ENCODE measurements at regions not wholly inside any gene's neighbourhood (a gene's known extent, or its start where the extent isn't known, plus 50 kb on each side); places are given as distances from the start of the nearest gene placed in this dataset.

GRCh38 chr1:178633056-178633455 is 92.0 kb upstream of the RALGPS2 start:
- Histone ChIP-seq H3K27ac (ENCODE audit: low read depth, low read length) (peak overlapping the region; percentile 90), H3K9me3 (ENCODE audit: insufficient read depth, low read depth, low read length) (no peaks in the 10 kb centered on the region), H4K20me1 (ENCODE audit: insufficient read depth, low read length) (no peaks in the 10 kb centered on the region), H3K36me3 (ENCODE audit: insufficient read depth, low read length) (no peaks in the 10 kb centered on the region), H3K27me3 (ENCODE audit: insufficient read depth, low read length) (no peaks in the 10 kb centered on the region), H3K9ac (ENCODE audit: low read length) (peak overlapping the region; percentile 68), H3K4me3 (ENCODE audit: insufficient read depth, low read depth, low read length) (peak overlapping the region; percentile 40), H2AFZ (ENCODE audit: low read depth, low read length) (peak overlapping the region; percentile 35), H3K79me2 (ENCODE audit: insufficient read depth, low read length) (no peaks in the 10 kb centered on the region), H3K4me1 (ENCODE audit: insufficient read depth, low read length) (peaks cover 31% of the 10 kb centered on the region), H3K4me2 (ENCODE audit: low read length) (peak overlapping the region; percentile 82)
- no peaks in the 10 kb centered on the region for H3K9me3 Mint-ChIP-seq (ENCODE audit: unreplicated experiment)
- no peaks in the 10 kb centered on the region for H3K36me3 Mint-ChIP-seq (ENCODE audit: low read depth, unreplicated experiment)
- DNase-seq (ENCODE audit: low read depth), result peak; percentile 98
- H3K4me3 Mint-ChIP-seq (ENCODE audit: unreplicated experiment), result no peak overlapping the region
- H3K27ac Mint-ChIP-seq (ENCODE audit: unreplicated experiment), result peak overlapping the region; percentile 64
- FAIRE-seq, result peak; percentile 85
- H3K27me3 Mint-ChIP-seq (ENCODE audit: low read depth, unreplicated experiment), result no peaks in the 10 kb centered on the region
- peaks cover 41% of the 10 kb centered on the region for H3K4me1 Mint-ChIP-seq (ENCODE audit: low read depth, unreplicated experiment)
- TF ChIP-seq, protein P1, sequence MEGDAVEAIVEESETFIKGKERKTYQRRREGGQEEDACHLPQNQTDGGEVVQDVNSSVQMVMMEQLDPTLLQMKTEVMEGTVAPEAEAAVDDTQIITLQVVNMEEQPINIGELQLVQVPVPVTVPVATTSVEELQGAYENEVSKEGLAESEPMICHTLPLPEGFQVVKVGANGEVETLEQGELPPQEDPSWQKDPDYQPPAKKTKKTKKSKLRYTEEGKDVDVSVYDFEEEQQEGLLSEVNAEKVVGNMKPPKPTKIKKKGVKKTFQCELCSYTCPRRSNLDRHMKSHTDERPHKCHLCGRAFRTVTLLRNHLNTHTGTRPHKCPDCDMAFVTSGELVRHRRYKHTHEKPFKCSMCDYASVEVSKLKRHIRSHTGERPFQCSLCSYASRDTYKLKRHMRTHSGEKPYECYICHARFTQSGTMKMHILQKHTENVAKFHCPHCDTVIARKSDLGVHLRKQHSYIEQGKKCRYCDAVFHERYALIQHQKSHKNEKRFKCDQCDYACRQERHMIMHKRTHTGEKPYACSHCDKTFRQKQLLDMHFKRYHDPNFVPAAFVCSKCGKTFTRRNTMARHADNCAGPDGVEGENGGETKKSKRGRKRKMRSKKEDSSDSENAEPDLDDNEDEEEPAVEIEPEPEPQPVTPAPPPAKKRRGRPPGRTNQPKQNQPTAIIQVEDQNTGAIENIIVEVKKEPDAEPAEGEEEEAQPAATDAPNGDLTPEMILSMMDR (IDR thresholded peaks at IDR 0.05; ENCODE audit: insufficient read depth, low read depth, low read length), result no peak
- no peak for TF ChIP-seq EZH2 (IDR thresholded peaks at IDR 0.05; ENCODE audit: insufficient read depth, low read length)

- TF ChIP-seq EZH2 (IDR thresholded peaks at IDR 0.05; ENCODE audit: insufficient read depth, low read length), result no peak
- TF ChIP-seq, protein P1 (IDR thresholded peaks at IDR 0.05; ENCODE audit: insufficient read depth, low read depth, low read length), result no peak
- H3K4me3 Mint-ChIP-seq (ENCODE audit: unreplicated experiment), result no peak overlapping the region
- no peak overlapping the region for H3K27ac ChIP-seq (ENCODE audit: low read depth, low read length)
Observed at GRCh38 chr1:178634445-178634844, 90.6 kb upstream of the RALGPS2 start.

DNA sequence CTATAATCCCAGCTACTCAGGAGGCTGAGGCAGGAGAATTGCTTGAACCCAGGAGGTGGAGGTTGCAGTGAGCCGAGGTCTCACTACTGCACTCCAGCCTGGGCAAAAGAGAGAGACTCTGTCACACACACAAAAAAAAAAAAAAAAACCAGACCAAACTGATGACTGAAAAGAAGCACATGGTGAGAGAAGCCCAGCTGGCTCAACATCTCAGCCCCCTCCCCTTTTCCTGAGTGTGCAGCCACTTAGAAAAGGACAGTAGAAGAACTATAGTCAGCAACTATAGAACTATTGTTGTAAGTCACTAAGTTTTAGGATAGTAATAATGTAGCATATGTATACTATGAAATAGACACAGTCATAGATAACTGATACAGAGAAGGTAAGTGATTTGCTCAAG is 87.2 kb upstream of the RALGPS2 start:
- H3K4me3 ChIP-seq (ENCODE audit: insufficient read depth, low read depth, low read length), result no peak overlapping the region
- H3K4me2 ChIP-seq (ENCODE audit: low read length), result no peak overlapping the region
- no peak overlapping the region for H3K9ac ChIP-seq (ENCODE audit: low read length)
- H3K27ac Mint-ChIP-seq (ENCODE audit: unreplicated experiment), result no peak overlapping the region
- DNase-seq (ENCODE audit: low read depth) (no peak), FAIRE-seq (no peak)
- H3K27me3 ChIP-seq (ENCODE audit: insufficient read depth, low read length), result no peaks in the 10 kb centered on the region
- no peak overlapping the region for H3K4me3 Mint-ChIP-seq (ENCODE audit: unreplicated experiment)
- no peaks in the 10 kb centered on the region for H3K36me3 ChIP-seq (ENCODE audit: insufficient read depth, low read length)
- no peak for TF ChIP-seq EZH2 (IDR thresholded peaks at IDR 0.05; ENCODE audit: insufficient read depth, low read length)
- TF ChIP-seq, protein P1 (IDR thresholded peaks at IDR 0.05; ENCODE audit: insufficient read depth, low read depth, low read length), result no peak
- H3K27me3 Mint-ChIP-seq (ENCODE audit: low read depth, unreplicated experiment), result no peaks in the 10 kb centered on the region
- no peaks in the 10 kb centered on the region for H3K9me3 ChIP-seq (ENCODE audit: insufficient read depth, low read depth, low read length)
- H3K9me3 Mint-ChIP-seq (ENCODE audit: unreplicated experiment), result no peaks in the 10 kb centered on the region
- H3K36me3 Mint-ChIP-seq (ENCODE audit: low read depth, unreplicated experiment), result no peaks in the 10 kb centered on the region
- H3K79me2 ChIP-seq (ENCODE audit: insufficient read depth, low read length), result no peaks in the 10 kb centered on the region
- no peaks in the 10 kb centered on the region for H4K20me1 ChIP-seq (ENCODE audit: insufficient read depth, low read length)
- peaks cover 7% of the 10 kb centered on the region for H3K4me1 ChIP-seq (ENCODE audit: insufficient read depth, low read length)
- H3K4me1 Mint-ChIP-seq (ENCODE audit: low read depth, unreplicated experiment), result peaks cover 18% of the 10 kb centered on the region
- no peak overlapping the region for H2AFZ ChIP-seq (ENCODE audit: low read depth, low read length)
- no peak overlapping the region for H3K27ac ChIP-seq (ENCODE audit: low read depth, low read length)

More at GRCh38 chr1:178634445-178634844, 90.6 kb upstream of the RALGPS2 start:
- DNase-seq (ENCODE audit: low read depth) (peak; percentile 53), FAIRE-seq (no peak)
- Histone ChIP-seq H3K79me2 (ENCODE audit: insufficient read depth, low read length) (no peaks in the 10 kb centered on the region), H3K36me3 (ENCODE audit: insufficient read depth, low read length) (no peaks in the 10 kb centered on the region), H2AFZ (ENCODE audit: low read depth, low read length) (no peak overlapping the region), H3K9me3 (ENCODE audit: insufficient read depth, low read depth, low read length) (no peaks in the 10 kb centered on the region), H3K4me1 (ENCODE audit: insufficient read depth, low read length) (peaks cover 22% of the 10 kb centered on the region), H3K9ac (ENCODE audit: low read length) (no peak overlapping the region), H3K4me3 (ENCODE audit: insufficient read depth, low read depth, low read length) (no peak overlapping the region), H3K27me3 (ENCODE audit: insufficient read depth, low read length) (no peaks in the 10 kb centered on the region), H3K4me2 (ENCODE audit: low read length) (no peak overlapping the region), H4K20me1 (ENCODE audit: insufficient read depth, low read length) (no peaks in the 10 kb centered on the region)
- no peaks in the 10 kb centered on the region for H3K9me3 Mint-ChIP-seq (ENCODE audit: unreplicated experiment)
- H3K27me3 Mint-ChIP-seq (ENCODE audit: low read depth, unreplicated experiment), result no peaks in the 10 kb centered on the region
- no peaks in the 10 kb centered on the region for H3K36me3 Mint-ChIP-seq (ENCODE audit: low read depth, unreplicated experiment)
- peak overlapping the region; percentile 86 for H3K27ac Mint-ChIP-seq (ENCODE audit: unreplicated experiment)
- H3K4me1 Mint-ChIP-seq (ENCODE audit: low read depth, unreplicated experiment), result peaks cover 31% of the 10 kb centered on the region
